ENCODE measurements at regions not wholly inside any gene's neighbourhood (a gene's known extent, or its start where the extent isn't known, plus 50 kb on each side); places are given as distances from the start of the nearest gene placed in this dataset.
A peak's percentile ranks its signal among the peaks of the same experiment; 100 is the strongest.

- peak; percentile 8 for DNase-seq (ENCODE audit: low read depth, low spot score)
- in situ Hi-C loops (cut with HindIII; ENCODE audit: low sequenced_read_pairs), result no loop called here
- TF ChIP-seq CTCF (IDR thresholded peaks at IDR 0.05; ENCODE audit: low read depth, low read length), result no peak
- H3K4me3 ChIP-seq (ENCODE audit: low read depth, low read length), result no peak overlapping the region
Observed at GRCh38 chr6:126873351-126873750, 245.1 kb upstream of the RSPO3 start.

DNA sequence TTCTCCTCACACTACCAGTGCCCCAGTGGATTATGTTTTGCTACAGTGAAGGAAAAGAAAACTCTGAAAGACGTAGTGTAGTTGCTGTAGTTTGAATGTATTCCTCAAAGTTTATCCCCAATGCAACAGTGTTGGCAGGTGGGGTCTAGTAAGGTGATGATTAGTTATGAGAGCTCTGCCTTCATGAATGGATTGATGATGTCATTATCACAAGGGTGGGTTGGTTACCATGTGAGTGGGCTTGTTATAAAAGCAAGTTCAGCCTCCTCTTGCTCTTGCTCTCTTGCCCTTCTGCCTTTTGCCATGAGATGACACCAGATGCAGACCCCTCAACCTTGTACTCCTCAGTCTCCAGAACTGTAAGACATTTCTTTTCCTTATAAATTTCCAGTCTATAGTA lies 244.7 kb upstream of the RSPO3 start:
- in situ Hi-C loops (cut with HindIII; ENCODE audit: low sequenced_read_pairs), result no loop called here
- TF ChIP-seq CTCF (IDR thresholded peaks at IDR 0.05; ENCODE audit: low read depth, low read length), result no peak
- no peak for DNase-seq (ENCODE audit: low read depth, low spot score)

GRCh38 chr6:126876446-126876845 lies 242.0 kb upstream of the RSPO3 start:
- DNase-seq (ENCODE audit: low read depth, low spot score), result no peak
- in situ Hi-C loops (cut with HindIII; ENCODE audit: low sequenced_read_pairs), result no loop called here
- TF ChIP-seq CTCF (IDR thresholded peaks at IDR 0.05; ENCODE audit: low read depth, low read length), result no peak
- H3K4me3 ChIP-seq (ENCODE audit: low read depth, low read length), result no peak overlapping the region

More for the DNA sequence above, 244.7 kb upstream of the RSPO3 start:
- no peak overlapping the region for H3K4me3 ChIP-seq (ENCODE audit: low read depth, low read length)

- TF ChIP-seq CTCF (IDR thresholded peaks at IDR 0.05; ENCODE audit: low read depth, low read length), result no peak
- in situ Hi-C loops (cut with HindIII; ENCODE audit: low sequenced_read_pairs), result no loop called here
- no peak for DNase-seq (ENCODE audit: low read depth, low spot score)
- no peak overlapping the region for H3K4me3 ChIP-seq (ENCODE audit: low read depth, low read length)
Observed at GRCh38 chr6:126880964-126881363, 237.5 kb upstream of the RSPO3 start.

GRCh38 chr6:126886106-126886505 lies 232.4 kb upstream of the RSPO3 start:
- TF ChIP-seq CTCF (IDR thresholded peaks at IDR 0.05; ENCODE audit: low read depth, low read length), result no peak
- DNase-seq (ENCODE audit: low read depth, low spot score), result peak; percentile 13
- H3K4me3 ChIP-seq (ENCODE audit: low read depth, low read length), result no peak overlapping the region
- in situ Hi-C loops (cut with HindIII; ENCODE audit: low sequenced_read_pairs), result no loop called here

DNA sequence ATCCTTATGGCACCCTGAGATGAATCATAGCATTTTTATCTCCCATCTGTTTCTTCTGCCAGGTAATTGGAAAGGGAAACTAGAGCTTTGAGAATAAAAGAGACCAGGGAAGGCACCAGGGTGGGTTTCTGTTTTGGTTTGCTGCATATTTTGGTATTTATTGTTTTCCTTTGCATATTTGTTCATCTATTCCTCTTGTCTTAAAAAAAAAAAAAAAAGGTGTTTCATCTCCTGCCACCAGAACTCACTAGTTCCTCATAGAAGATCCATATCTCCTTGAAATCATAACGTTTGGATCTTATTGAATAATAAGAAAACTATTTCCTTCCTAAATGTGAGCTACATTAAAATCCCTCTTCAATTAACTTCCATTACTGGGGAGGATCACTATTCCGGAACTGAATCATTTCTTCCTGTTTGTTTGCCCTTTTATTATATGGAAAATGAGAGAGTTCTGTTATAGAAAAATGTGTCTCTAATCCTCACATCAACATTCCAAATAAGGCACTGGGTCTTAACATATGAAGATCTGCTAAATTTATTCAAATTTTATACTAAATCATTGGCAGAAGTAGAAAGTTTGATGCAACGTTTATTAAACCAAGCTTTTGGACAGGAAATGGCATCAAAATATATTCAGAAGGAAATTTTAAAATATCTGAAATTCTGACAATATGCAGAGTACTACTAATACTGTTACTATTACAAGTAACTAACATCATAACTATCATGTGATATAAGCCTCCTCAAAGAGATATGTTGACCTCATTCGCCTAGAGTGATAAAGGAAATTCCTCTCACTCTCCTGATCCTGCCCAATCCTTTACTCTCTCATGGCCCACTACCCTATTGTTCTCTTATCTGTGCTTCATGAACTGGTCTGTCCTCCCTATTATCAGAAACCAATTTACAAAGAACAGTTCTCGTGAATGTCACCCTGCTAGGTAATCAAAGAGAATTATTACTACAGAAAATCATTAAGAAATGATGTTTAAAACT lies 229.4 kb upstream of the RSPO3 start:
- no peak for DNase-seq (ENCODE audit: low read depth, low spot score)
- no peak overlapping the region for H3K4me3 ChIP-seq (ENCODE audit: low read depth, low read length)
- in situ Hi-C loops (cut with HindIII; ENCODE audit: low sequenced_read_pairs), result no loop called here
- no peak for TF ChIP-seq CTCF (IDR thresholded peaks at IDR 0.05; ENCODE audit: low read depth, low read length)

Measured in astrocyte of the spinal cord (primary cell).